ENCODE measurements at regions not wholly inside any gene's neighbourhood (a gene's known extent, or its start where the extent isn't known, plus 50 kb on each side); places are given as distances from the start of the nearest gene placed in this dataset.

- no peak overlapping the region for H3K4me3 ChIP-seq (replicated peaks; ENCODE audit: low read depth, low read length)
- TF ChIP-seq CTCF (IDR thresholded peaks at IDR 0.05; ENCODE audit: low read length, missing control alignments), result no peak
- DNase-seq (ENCODE audit: low read depth), result peak; percentile 7
These were observed 135.7 kb downstream of the DNAJB6 start for GRCh38 chr7:157472311-157473050.

GRCh38 chr7:157473051-157473569 is 136.3 kb downstream of the DNAJB6 start:
- no peak for DNase-seq (ENCODE audit: low read depth)
- TF ChIP-seq CTCF (IDR thresholded peaks at IDR 0.05; ENCODE audit: low read length, missing control alignments), result no peak
- no peak overlapping the region for H3K4me3 ChIP-seq (replicated peaks; ENCODE audit: low read depth, low read length)

- H3K4me3 ChIP-seq (replicated peaks; ENCODE audit: low read depth, low read length), result no peak overlapping the region
- DNase-seq (ENCODE audit: low read depth), result peak; percentile 13
- peak; percentile 19 for TF ChIP-seq CTCF (IDR thresholded peaks at IDR 0.05; ENCODE audit: low read length, missing control alignments)
These were observed 137.9 kb downstream of the DNAJB6 start for GRCh38 chr7:157474685-157475084.

GRCh38 chr7:157475095-157475494 is 138.3 kb downstream of the DNAJB6 start:
- no peak for TF ChIP-seq CTCF (IDR thresholded peaks at IDR 0.05; ENCODE audit: low read length, missing control alignments)

GRCh38 chr7:157475601-157476000 is 138.8 kb downstream of the DNAJB6 start:
- no peak for DNase-seq (ENCODE audit: low read depth)
- no peak overlapping the region for H3K4me3 ChIP-seq (replicated peaks; ENCODE audit: low read depth, low read length)
- no peak for TF ChIP-seq CTCF (IDR thresholded peaks at IDR 0.05; ENCODE audit: low read length, missing control alignments)

More at GRCh38 chr7:157475095-157475494, 138.3 kb downstream of the DNAJB6 start:
- H3K4me3 ChIP-seq (replicated peaks; ENCODE audit: low read depth, low read length), result no peak overlapping the region
- no peak for DNase-seq (ENCODE audit: low read depth)

GRCh38 chr7:157476201-157476600 is 139.4 kb downstream of the DNAJB6 start:
- DNase-seq (ENCODE audit: low read depth), result no peak
- H3K4me3 ChIP-seq (replicated peaks; ENCODE audit: low read depth, low read length), result no peak overlapping the region
- no peak for TF ChIP-seq CTCF (IDR thresholded peaks at IDR 0.05; ENCODE audit: low read length, missing control alignments)
